Neural cell (in vitro differentiated cells): ENCODE measurements at regions not wholly inside any gene's neighbourhood (a gene's known extent, or its start where the extent isn't known, plus 50 kb on each side); places are given as distances from the start of the nearest gene placed in this dataset.

Source experiments
- EP300 ChIP-seq: fragments of 450-650 bp; conservative IDR thresholded peaks from 2 replicates; pipeline ENCODE4 v1.6.1; 2014; ENCODE audit warnings: antibody characterized with exemption, mild to moderate bottlenecking, moderate library complexity; ENCODE audit not compliant: poor library complexity, severe bottlenecking
- EZH2 ChIP-seq: fragments of 200-600, 300-800 bp; shearing (Covaris generic), sonication (generic); IDR thresholded peaks from 2 replicates; pipeline ENCODE4 v1.6.1; 2014; ENCODE audit warnings: antibody characterized with exemption, low read length, borderline replicate concordance, mild to moderate bottlenecking; ENCODE audit not compliant: insufficient read depth, poor library complexity, severe bottlenecking
- POLR2AphosphoS5 ChIP-seq: IDR thresholded peaks from 2 replicates; pipeline ENCODE4 v1.6.1; 2012
- TF ChIP-seq, protein P1 (sequence below): IDR thresholded peaks from 2 replicates; pipeline ENCODE4 v1.6.1; 2012; ENCODE audit warnings: borderline replicate concordance

DNA sequence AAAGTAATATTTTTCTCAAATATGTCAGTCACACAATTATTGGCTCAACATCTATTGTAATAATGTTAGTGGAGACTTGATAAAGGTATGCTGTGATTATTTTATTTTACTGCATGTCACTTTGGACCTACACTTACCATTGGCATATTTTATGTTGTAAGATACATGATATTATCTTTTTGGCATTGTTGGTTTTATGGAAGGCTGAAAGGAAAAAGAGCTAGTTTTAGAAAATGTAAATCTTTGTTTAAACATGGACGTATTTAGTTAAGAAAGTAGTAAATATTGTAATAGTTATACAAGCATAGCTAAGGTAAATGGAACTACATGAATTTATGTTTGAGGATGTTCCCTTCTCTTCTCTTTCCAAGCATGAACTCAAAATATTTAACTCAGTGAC, 1399.3 kb downstream of the STIM2 start:
- TF ChIP-seq EP300 (no peak), EZH2 (no peak), POLR2AphosphoS5 (no peak)
- TF ChIP-seq, protein P1, sequence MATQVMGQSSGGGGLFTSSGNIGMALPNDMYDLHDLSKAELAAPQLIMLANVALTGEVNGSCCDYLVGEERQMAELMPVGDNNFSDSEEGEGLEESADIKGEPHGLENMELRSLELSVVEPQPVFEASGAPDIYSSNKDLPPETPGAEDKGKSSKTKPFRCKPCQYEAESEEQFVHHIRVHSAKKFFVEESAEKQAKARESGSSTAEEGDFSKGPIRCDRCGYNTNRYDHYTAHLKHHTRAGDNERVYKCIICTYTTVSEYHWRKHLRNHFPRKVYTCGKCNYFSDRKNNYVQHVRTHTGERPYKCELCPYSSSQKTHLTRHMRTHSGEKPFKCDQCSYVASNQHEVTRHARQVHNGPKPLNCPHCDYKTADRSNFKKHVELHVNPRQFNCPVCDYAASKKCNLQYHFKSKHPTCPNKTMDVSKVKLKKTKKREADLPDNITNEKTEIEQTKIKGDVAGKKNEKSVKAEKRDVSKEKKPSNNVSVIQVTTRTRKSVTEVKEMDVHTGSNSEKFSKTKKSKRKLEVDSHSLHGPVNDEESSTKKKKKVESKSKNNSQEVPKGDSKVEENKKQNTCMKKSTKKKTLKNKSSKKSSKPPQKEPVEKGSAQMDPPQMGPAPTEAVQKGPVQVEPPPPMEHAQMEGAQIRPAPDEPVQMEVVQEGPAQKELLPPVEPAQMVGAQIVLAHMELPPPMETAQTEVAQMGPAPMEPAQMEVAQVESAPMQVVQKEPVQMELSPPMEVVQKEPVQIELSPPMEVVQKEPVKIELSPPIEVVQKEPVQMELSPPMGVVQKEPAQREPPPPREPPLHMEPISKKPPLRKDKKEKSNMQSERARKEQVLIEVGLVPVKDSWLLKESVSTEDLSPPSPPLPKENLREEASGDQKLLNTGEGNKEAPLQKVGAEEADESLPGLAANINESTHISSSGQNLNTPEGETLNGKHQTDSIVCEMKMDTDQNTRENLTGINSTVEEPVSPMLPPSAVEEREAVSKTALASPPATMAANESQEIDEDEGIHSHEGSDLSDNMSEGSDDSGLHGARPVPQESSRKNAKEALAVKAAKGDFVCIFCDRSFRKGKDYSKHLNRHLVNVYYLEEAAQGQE: no peak
